ENCODE measurements at regions not wholly inside any gene's neighbourhood (a gene's known extent, or its start where the extent isn't known, plus 50 kb on each side); places are given as distances from the start of the nearest gene placed in this dataset.

GRCh38 chr18:71136487-71136886 is 847.6 kb downstream of the SOCS6 start:
- DNase-seq (no peak), ATAC-seq (ENCODE audit: insufficient read depth, low read depth) (no peak)
- Histone ChIP-seq H3K9ac (ENCODE audit: low read depth, low read length) (no peak overlapping the region), H3K79me2 (ENCODE audit: insufficient read depth, low read length) (no peaks in the 10 kb centered on the region), H3K9me3 (ENCODE audit: insufficient read depth, low read length, severe bottlenecking) (no peaks in the 10 kb centered on the region), H2AFZ (ENCODE audit: low read depth, low read length) (no peak overlapping the region), H3K4me1 (ENCODE audit: insufficient read depth, low read length) (no peaks in the 10 kb centered on the region), H3K36me3 (ENCODE audit: insufficient read depth, low read length) (no peaks in the 10 kb centered on the region), H4K20me1 (ENCODE audit: insufficient read depth, low read length) (no peaks in the 10 kb centered on the region), H3K4me3 (ENCODE audit: low read depth in 1 of 2, low read length in 2 of 2) (no peak overlapping the region), H3K27me3 (ENCODE audit: insufficient read depth, low read length, poor library complexity) (no peaks in the 10 kb centered on the region), H3K4me2 (ENCODE audit: insufficient read depth, low read length) (no peak overlapping the region), H3K27ac (ENCODE audit: low read length) (no peak overlapping the region)
- TF ChIP-seq, protein P1, sequence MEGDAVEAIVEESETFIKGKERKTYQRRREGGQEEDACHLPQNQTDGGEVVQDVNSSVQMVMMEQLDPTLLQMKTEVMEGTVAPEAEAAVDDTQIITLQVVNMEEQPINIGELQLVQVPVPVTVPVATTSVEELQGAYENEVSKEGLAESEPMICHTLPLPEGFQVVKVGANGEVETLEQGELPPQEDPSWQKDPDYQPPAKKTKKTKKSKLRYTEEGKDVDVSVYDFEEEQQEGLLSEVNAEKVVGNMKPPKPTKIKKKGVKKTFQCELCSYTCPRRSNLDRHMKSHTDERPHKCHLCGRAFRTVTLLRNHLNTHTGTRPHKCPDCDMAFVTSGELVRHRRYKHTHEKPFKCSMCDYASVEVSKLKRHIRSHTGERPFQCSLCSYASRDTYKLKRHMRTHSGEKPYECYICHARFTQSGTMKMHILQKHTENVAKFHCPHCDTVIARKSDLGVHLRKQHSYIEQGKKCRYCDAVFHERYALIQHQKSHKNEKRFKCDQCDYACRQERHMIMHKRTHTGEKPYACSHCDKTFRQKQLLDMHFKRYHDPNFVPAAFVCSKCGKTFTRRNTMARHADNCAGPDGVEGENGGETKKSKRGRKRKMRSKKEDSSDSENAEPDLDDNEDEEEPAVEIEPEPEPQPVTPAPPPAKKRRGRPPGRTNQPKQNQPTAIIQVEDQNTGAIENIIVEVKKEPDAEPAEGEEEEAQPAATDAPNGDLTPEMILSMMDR (IDR thresholded peaks at IDR 0.05; ENCODE audit: borderline replicate concordance, extremely low read depth, low read length, poor library complexity, severe bottlenecking) = no peak
- no peak for TF ChIP-seq EZH2 (IDR thresholded peaks at IDR 0.05; ENCODE audit: borderline replicate concordance, low read depth, low read length, severe bottlenecking)

DNA sequence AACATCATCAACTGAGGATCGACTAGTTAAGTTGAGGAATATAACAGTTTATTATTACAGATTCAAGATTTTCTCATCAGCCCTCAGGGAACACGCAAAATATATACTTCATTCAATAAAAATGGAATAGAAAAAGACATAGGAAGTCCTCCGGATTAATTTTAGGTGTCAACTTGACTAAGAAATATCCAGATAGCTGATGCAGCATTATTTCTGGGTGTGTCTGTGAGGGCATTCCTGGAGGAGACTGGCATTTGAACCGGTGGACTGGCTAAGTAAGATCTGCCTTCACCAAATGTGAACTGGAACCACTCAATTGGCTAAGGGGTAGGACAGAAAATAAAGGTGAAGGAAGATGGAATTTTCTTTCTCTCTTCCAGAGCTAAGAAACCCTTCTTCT is 845.3 kb downstream of the SOCS6 start:
- Histone ChIP-seq H4K20me1 (ENCODE audit: insufficient read depth, low read length) (no peaks in the 10 kb centered on the region), H2AFZ (ENCODE audit: low read depth, low read length) (no peak overlapping the region), H3K4me3 (ENCODE audit: low read depth in 1 of 2, low read length in 2 of 2) (no peak overlapping the region), H3K27ac (ENCODE audit: low read length) (no peak overlapping the region), H3K9ac (ENCODE audit: low read depth, low read length) (no peak overlapping the region), H3K4me2 (ENCODE audit: insufficient read depth, low read length) (no peak overlapping the region), H3K9me3 (ENCODE audit: insufficient read depth, low read length, severe bottlenecking) (no peaks in the 10 kb centered on the region), H3K79me2 (ENCODE audit: insufficient read depth, low read length) (no peaks in the 10 kb centered on the region), H3K27me3 (ENCODE audit: insufficient read depth, low read length, poor library complexity) (no peaks in the 10 kb centered on the region), H3K4me1 (ENCODE audit: insufficient read depth, low read length) (no peaks in the 10 kb centered on the region), H3K36me3 (ENCODE audit: insufficient read depth, low read length) (no peaks in the 10 kb centered on the region)
- DNase-seq (no peak), ATAC-seq (ENCODE audit: insufficient read depth, low read depth) (no peak)
- TF ChIP-seq, protein P1 (IDR thresholded peaks at IDR 0.05; ENCODE audit: borderline replicate concordance, extremely low read depth, low read length, poor library complexity, severe bottlenecking) = no peak
- no peak for TF ChIP-seq EZH2 (IDR thresholded peaks at IDR 0.05; ENCODE audit: borderline replicate concordance, low read depth, low read length, severe bottlenecking)

GRCh38 chr18:71131918-71132317 is 843.1 kb downstream of the SOCS6 start:
- no peaks in the 10 kb centered on the region for H3K79me2 ChIP-seq (ENCODE audit: insufficient read depth, low read length)
- H3K4me3 ChIP-seq (ENCODE audit: low read depth in 1 of 2, low read length in 2 of 2) = no peak overlapping the region
- H4K20me1 ChIP-seq (ENCODE audit: insufficient read depth, low read length) = no peaks in the 10 kb centered on the region
- H3K27me3 ChIP-seq (ENCODE audit: insufficient read depth, low read length, poor library complexity) = no peaks in the 10 kb centered on the region
- no peak overlapping the region for H2AFZ ChIP-seq (ENCODE audit: low read depth, low read length)
- no peak overlapping the region for H3K9ac ChIP-seq (ENCODE audit: low read depth, low read length)
- no peak overlapping the region for H3K27ac ChIP-seq (ENCODE audit: low read length)
- no peak for TF ChIP-seq EZH2 (IDR thresholded peaks at IDR 0.05; ENCODE audit: borderline replicate concordance, low read depth, low read length, severe bottlenecking)
- TF ChIP-seq, protein P1 (IDR thresholded peaks at IDR 0.05; ENCODE audit: borderline replicate concordance, extremely low read depth, low read length, poor library complexity, severe bottlenecking) = no peak
- DNase-seq (no peak), ATAC-seq (ENCODE audit: insufficient read depth, low read depth) (no peak)
- no peaks in the 10 kb centered on the region for H3K4me1 ChIP-seq (ENCODE audit: insufficient read depth, low read length)
- H3K36me3 ChIP-seq (ENCODE audit: insufficient read depth, low read length) = no peaks in the 10 kb centered on the region
- H3K9me3 ChIP-seq (ENCODE audit: insufficient read depth, low read length, severe bottlenecking) = no peaks in the 10 kb centered on the region
- H3K4me2 ChIP-seq (ENCODE audit: insufficient read depth, low read length) = no peak overlapping the region

DNA sequence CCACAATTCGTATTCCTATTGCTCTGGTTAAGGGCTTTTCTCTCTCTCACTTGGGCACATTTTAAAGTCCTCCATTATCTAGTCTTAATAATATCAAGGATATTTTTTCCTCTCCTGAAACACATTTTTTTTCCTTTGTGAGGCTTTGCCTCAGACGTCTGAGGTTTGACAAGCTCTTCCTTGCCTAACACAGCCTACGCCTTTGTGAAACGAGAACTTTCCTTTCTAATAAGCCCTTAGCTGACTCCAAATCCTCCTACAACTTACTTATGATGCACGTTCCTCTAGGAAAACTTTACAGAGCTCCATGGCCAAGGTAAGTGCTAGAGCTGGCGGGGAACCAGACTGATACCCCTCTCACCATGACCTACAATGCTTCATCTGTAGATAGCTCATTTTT is 841.5 kb downstream of the SOCS6 start:
- no peaks in the 10 kb centered on the region for H3K4me1 ChIP-seq (ENCODE audit: insufficient read depth, low read length)
- H3K9ac ChIP-seq (ENCODE audit: low read depth, low read length) = no peak overlapping the region
- TF ChIP-seq, protein P1 (IDR thresholded peaks at IDR 0.05; ENCODE audit: borderline replicate concordance, extremely low read depth, low read length, poor library complexity, severe bottlenecking) = no peak
- TF ChIP-seq EZH2 (IDR thresholded peaks at IDR 0.05; ENCODE audit: borderline replicate concordance, low read depth, low read length, severe bottlenecking) = no peak
- H2AFZ ChIP-seq (ENCODE audit: low read depth, low read length) = no peak overlapping the region
- DNase-seq (no peak), ATAC-seq (ENCODE audit: insufficient read depth, low read depth) (no peak)
- H3K27me3 ChIP-seq (ENCODE audit: insufficient read depth, low read length, poor library complexity) = no peaks in the 10 kb centered on the region
- no peaks in the 10 kb centered on the region for H4K20me1 ChIP-seq (ENCODE audit: insufficient read depth, low read length)
- no peak overlapping the region for H3K4me3 ChIP-seq (ENCODE audit: low read depth in 1 of 2, low read length in 2 of 2)
- H3K79me2 ChIP-seq (ENCODE audit: insufficient read depth, low read length) = no peaks in the 10 kb centered on the region
- H3K9me3 ChIP-seq (ENCODE audit: insufficient read depth, low read length, severe bottlenecking) = no peaks in the 10 kb centered on the region
- H3K27ac ChIP-seq (ENCODE audit: low read length) = no peak overlapping the region
- H3K36me3 ChIP-seq (ENCODE audit: insufficient read depth, low read length) = no peaks in the 10 kb centered on the region
- no peak overlapping the region for H3K4me2 ChIP-seq (ENCODE audit: insufficient read depth, low read length)
